Large intestine (tissue), 3 donors: ENCODE measurements at regions not wholly inside any gene's neighbourhood (a gene's known extent, or its start where the extent isn't known, plus 50 kb on each side); places are given as distances from the start of the nearest gene placed in this dataset.
"Not testable (repeated sequence)": the region's sequence is repeated elsewhere in the genome, so short reads cannot be mapped to it uniquely, and the experiment has no call there.

ENCODE experiments used
- DNase-seq, 2 donors: peaks; one replicate each; pipeline versions ENCODE4 v3.0.0 to v3.0.0-alpha.2; 2013
- H3K27ac ChIP-seq: one replicate; pipeline ENCODE4 v1.5.1; 2013; ENCODE audit warnings: low read length
- H3K27me3 ChIP-seq: 2 replicates; pipeline ENCODE4 v1.6.1; 2013; ENCODE audit warnings: low read length; ENCODE audit not compliant: control insufficient read depth, insufficient read depth
- H3K36me3 ChIP-seq: 2 replicates; pipeline ENCODE4 v1.6.1; 2013; ENCODE audit warnings: low read length; ENCODE audit not compliant: control insufficient read depth, insufficient read depth
- H3K4me1 ChIP-seq: one replicate; pipeline ENCODE4 v1.6.1; 2013; ENCODE audit warnings: low read length; ENCODE audit not compliant: control insufficient read depth, insufficient read depth
- H3K4me3 ChIP-seq: one replicate; pipeline ENCODE4 v1.5.1; 2013; ENCODE audit warnings: low read length
- H3K9me3 ChIP-seq: one replicate; pipeline ENCODE4 v1.6.1; 2013; ENCODE audit warnings: mild to moderate bottlenecking, low read depth, low read length, moderate library complexity; ENCODE audit not compliant: control insufficient read depth
- WGBS: methylation state at CpG from one replicate; pipeline ENCODE4 v1.1.5; 2013; ENCODE audit warnings: low lambda C conversion rate; ENCODE audit not compliant: insufficient coverage; 5-methylcytosine and 5-hydroxymethylcytosine counted together

DNA sequence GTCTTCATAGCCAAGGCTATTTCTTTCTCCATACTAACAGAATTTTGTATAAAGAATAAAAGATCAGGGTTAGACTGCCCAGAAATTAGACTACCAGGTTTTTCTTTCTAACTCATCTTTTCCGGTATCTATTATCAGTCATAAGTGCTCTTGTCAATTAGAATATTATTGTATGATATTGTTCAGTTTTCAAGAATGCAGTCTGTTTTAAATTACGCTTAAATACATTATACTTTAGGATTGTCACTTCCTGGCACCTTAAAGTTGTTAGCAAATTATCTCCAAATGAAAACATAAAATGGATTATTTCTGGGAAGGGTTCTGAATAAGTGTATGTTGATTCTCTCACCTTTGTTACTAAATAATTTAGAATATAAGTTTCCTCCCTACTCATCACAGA is 497.2 kb downstream of the IGSF11 start:
- H3K9me3 ChIP-seq: no peaks in the 10 kb centered on the region
- no peaks in the 10 kb centered on the region for H3K36me3 ChIP-seq
- H3K27ac ChIP-seq: no peak overlapping the region
- no peaks in the 10 kb centered on the region for H3K4me1 ChIP-seq
- no peak for DNase-seq
- no peak overlapping the region for H3K4me3 ChIP-seq
- WGBS: no CpG with 5 or more reads among the region's 2 CpGs
- no peaks in the 10 kb centered on the region for H3K27me3 ChIP-seq

DNA sequence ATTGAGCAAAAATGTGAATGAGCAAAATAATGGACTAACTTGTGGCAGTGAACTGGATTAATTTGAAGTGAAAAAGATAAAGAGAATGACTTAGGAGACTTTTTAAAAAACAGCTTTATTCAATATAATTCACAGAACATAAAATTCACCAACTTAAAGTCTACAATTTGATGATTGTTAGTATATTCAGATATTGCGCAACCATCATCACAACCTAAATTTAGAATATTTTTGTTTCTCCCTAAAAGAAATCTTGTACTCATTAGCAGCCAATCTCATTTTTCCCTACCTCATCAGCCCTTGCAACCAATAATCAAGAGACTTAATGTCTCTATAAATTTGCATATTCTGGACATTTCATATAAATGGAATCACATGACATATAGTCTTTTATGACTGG is 496.5 kb downstream of the IGSF11 start:
- DNase-seq: no peak
- 100% methylated on average over 1 of the region's 1 CpG for WGBS
- no peaks in the 10 kb centered on the region for H3K27me3 ChIP-seq

DNA sequence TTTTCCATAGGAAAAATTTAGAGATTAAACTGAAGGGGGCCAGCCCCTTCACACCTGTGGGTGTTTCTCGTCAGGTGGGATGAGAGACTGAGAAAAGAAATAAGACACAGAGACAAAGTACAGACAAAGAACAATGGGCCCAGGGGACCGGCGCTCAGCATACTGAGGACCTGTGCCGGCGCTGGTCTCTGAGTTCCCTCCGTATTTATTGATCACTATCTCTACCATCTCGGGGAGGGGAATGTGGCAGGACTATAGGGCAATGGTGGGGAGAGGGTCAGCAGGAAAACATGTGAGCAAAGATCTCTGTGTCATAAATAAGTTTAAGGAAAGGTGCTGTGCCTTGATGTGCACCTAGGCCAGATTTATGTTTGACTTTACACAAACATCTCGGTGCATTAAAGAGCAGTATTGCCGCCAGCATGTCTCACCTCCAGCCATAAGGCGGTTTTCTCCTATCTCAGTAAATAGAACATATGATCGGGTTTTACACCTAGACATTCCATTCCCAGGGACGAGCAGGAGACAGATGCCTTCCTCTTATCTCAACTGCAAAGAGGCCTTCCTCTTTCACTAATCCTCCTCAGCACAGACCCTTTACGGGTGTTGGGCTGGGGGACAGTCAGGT is 494.7 kb downstream of the IGSF11 start:
- not testable (repeated sequence) for H3K27me3 ChIP-seq, H3K36me3 ChIP-seq, H3K9me3 ChIP-seq, DNase-seq, H3K27ac ChIP-seq, H3K4me3 ChIP-seq, H3K4me1 ChIP-seq
- no CpG with 5 or more reads among the region's 13 CpGs for WGBS

More for the DNA sequence above, 496.5 kb downstream of the IGSF11 start:
- Histone ChIP-seq H3K36me3 (no peaks in the 10 kb centered on the region), H3K4me1 (no peaks in the 10 kb centered on the region), H3K27ac (no peak overlapping the region), H3K4me3 (no peak overlapping the region), H3K9me3 (no peaks in the 10 kb centered on the region)

DNA sequence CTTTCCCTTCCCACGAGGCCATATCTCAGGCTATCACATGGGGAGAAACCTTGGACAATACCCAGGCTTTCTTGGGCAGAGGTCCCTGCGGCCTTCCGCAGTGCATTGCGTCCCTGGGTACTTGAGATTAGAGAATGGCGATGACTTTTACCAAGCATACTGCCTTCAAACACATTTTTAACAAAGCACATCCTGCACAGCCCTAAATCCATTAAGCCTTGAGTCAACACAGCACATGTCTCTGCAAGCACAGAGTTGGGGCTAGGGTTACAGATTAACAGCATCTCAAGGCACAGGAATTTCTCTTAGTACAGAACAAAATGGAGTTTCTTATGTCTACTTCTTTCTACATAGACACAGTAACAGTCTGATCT is 494.2 kb downstream of the IGSF11 start:
- no CpG with 5 or more reads among the region's 5 CpGs for WGBS
- not testable (repeated sequence) for H3K9me3 ChIP-seq, H3K27me3 ChIP-seq, H3K4me1 ChIP-seq, DNase-seq, H3K27ac ChIP-seq, H3K36me3 ChIP-seq, H3K4me3 ChIP-seq

DNA sequence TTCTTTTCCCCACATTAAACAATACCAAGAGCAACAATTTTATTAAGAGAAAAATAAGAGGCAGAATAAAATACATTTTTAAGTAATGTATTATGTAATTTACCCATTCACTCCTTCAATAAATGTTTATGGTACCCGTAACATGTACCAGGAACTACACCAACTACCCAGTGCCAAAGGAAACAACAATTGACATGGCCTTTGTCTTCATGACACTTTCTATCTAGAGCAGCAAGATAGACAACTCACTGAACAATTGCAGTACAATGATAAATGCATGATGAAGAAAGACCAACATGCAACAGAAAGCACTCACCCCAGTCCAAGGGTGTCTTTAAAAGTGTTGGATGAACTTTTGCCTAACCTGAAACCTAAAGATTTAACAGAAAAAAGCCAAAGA is 493.8 kb downstream of the IGSF11 start:
- H3K27me3 ChIP-seq: no peaks in the 10 kb centered on the region
- H3K4me3 ChIP-seq: no peak overlapping the region
- no peaks in the 10 kb centered on the region for H3K4me1 ChIP-seq
- WGBS: no CpG with 5 or more reads among the region's 1 CpG
- no peaks in the 10 kb centered on the region for H3K36me3 ChIP-seq
- H3K27ac ChIP-seq: no peak overlapping the region
- no peaks in the 10 kb centered on the region for H3K9me3 ChIP-seq
- DNase-seq: no peak

DNA sequence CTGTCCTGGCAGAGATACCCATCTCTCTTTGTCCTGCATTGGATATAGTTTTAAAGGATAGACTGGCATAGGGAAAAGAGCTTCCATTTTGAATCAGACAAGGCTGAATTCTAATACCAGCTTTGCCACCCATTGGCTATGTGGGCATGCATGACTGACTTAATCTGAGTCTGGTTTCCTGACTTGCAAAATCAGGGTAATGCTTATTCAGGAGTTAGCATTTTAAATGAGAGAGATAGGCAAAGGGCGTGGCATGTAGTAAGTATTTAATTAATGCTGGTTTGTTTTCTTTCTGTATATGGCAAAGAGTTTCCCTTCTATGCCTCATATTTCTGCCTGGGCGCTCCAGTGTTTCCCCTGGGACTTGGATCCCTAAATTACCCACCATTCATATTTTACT is 492.9 kb downstream of the IGSF11 start:
- H3K4me1 ChIP-seq: no peaks in the 10 kb centered on the region
- no peaks in the 10 kb centered on the region for H3K9me3 ChIP-seq
- DNase-seq: no peak
- H3K36me3 ChIP-seq: no peaks in the 10 kb centered on the region
- H3K27ac ChIP-seq: no peak overlapping the region
- H3K4me3 ChIP-seq: no peak overlapping the region
- H3K27me3 ChIP-seq: no peaks in the 10 kb centered on the region
- 93% methylated on average over 2 of the region's 2 CpGs for WGBS

DNA sequence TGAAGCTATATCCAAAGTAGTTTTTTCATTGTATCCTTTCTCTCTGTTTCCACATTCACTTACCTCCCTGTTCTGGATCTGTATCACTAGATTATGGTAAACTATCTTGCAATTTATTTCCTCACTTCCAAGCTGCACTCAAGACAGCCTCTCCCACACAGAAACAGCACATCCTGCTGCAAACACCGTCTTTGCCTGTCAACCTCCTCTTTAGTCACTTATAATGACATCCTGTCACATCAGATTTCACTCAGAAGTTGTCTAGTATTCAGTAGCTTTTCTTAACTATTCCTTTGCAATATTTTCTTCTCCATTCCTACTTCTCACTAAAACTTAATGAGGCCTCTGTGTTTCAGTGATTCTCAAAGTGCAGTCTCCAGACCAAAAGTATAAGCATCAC is 490.8 kb downstream of the IGSF11 start:
- WGBS: no CpG with 5 or more reads among the region's 1 CpG
- Histone ChIP-seq H3K4me1 (no peaks in the 10 kb centered on the region), H3K9me3 (no peaks in the 10 kb centered on the region), H3K36me3 (no peaks in the 10 kb centered on the region), H3K27me3 (no peaks in the 10 kb centered on the region), H3K4me3 (no peak overlapping the region), H3K27ac (no peak overlapping the region)
- DNase-seq: no peak

DNA sequence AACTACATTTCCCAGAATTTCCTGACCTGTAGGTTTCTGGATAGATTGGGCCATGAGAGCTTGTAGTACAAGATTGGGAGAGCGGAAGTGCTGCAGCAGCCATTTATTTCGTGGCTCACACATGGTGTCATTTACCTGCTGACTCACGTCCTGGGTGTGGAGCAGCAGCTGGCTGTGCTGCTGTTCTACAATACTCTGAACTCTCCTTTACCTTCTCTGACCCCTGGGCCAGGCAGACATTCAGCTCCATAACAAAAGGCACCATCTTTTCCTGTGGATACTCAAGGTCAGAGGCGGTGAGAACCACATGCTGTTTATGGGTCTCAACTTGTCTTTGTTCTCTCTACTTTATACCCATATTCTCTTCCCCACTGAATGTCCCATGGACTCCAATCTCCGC is 490.2 kb downstream of the IGSF11 start:
- no peak for DNase-seq
- no peaks in the 10 kb centered on the region for H3K4me1 ChIP-seq
- H3K27ac ChIP-seq: no peak overlapping the region
- no peaks in the 10 kb centered on the region for H3K27me3 ChIP-seq
- no peak overlapping the region for H3K4me3 ChIP-seq
- WGBS: 80% methylated on average over 1 of the region's 5 CpGs
- no peaks in the 10 kb centered on the region for H3K36me3 ChIP-seq
- no peaks in the 10 kb centered on the region for H3K9me3 ChIP-seq

DNA sequence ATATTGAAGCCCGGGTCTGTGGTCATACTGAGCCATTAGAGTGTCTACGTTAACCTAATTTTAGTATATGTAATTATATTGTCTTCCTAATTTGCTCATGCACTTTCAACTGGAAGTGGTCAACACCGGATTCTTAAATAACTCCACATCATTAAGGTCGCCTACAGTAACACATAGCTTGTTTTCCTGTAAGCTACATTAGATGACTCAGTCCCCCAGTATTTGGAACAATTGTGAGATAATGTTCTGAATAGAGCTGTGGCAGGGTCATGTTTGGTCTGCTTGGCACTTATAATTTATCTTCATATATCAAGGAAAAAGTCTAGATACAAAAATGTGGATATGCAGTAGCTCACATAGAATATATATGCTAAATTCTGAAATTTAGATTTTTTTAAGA is 486.2 kb downstream of the IGSF11 start:
- H3K36me3 ChIP-seq: no peaks in the 10 kb centered on the region
- no peaks in the 10 kb centered on the region for H3K9me3 ChIP-seq
- no peaks in the 10 kb centered on the region for H3K27me3 ChIP-seq
- WGBS: no CpG with 5 or more reads among the region's 4 CpGs
- no peaks in the 10 kb centered on the region for H3K4me1 ChIP-seq
- no peak for DNase-seq
- H3K4me3 ChIP-seq: no peak overlapping the region
- H3K27ac ChIP-seq: no peak overlapping the region

DNA sequence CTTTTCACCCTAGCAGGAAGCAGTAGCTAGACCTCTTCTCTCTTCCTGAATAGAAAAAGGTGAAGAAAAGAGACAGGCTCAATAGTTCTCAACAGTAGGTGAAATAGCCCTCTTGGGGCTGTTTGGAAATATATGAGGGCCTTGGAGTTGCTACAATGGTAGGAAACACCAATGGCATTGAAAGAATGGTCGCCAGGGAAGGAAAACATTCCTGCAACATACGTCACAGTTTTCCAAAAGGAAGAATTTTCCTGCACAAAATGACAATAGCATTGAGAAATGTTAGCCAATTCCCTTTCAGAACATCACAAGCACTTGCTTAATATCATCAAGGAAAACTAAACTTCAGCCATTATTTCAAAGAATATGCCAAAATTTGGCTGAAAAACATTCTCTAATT is 484.5 kb downstream of the IGSF11 start:
- Histone ChIP-seq H3K27me3 (no peaks in the 10 kb centered on the region), H3K4me3 (no peak overlapping the region), H3K9me3 (no peaks in the 10 kb centered on the region), H3K36me3 (no peaks in the 10 kb centered on the region), H3K27ac (no peak overlapping the region), H3K4me1 (no peaks in the 10 kb centered on the region)
- DNase-seq: no peak
- no CpG with 5 or more reads among the region's 2 CpGs for WGBS

DNA sequence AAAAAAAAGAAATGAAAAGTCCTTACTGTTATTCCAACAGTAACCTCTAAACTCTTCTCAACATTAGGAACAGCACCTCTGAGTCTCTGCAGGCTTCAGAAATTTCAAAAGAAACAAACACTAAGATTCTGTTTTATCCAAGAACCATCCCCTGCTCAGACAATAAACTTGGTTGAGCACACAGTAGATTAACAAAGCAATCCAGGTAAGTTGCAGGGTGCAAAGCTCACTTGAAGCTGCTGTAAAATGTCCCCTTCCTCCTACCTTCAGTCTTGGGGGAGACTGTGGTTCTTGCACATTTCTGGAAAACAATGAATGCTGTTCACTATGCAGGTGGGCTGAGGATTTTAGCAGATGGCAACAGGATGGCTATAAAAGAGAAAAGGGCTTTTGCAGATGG is 484.1 kb downstream of the IGSF11 start:
- Histone ChIP-seq H3K4me1 (no peaks in the 10 kb centered on the region), H3K27me3 (no peaks in the 10 kb centered on the region), H3K9me3 (no peaks in the 10 kb centered on the region), H3K36me3 (no peaks in the 10 kb centered on the region), H3K4me3 (no peak overlapping the region), H3K27ac (no peak overlapping the region)
- DNase-seq: no peak
